WTC11 (cell line): ENCODE measurements at regions not wholly inside any gene's neighbourhood (a gene's known extent, or its start where the extent isn't known, plus 50 kb on each side); places are given as distances from the start of the nearest gene placed in this dataset.

Experiments
- ATAC-seq: fragments of 200-7000 bp; cut with Tn5 transposase; 2 replicates; pipeline ENCODE4 v1.10.0; 2021; ENCODE audit warnings: mild to moderate bottlenecking, moderate library complexity
- CTCF ChIA-PET: fragments of 300-600 bp; sonication (Branson Sonifier 250); formaldehyde crosslinking; loops from one replicate; lab custom pipeline; 2021; ENCODE audit warnings: antibody characterized with exemption; lab: Charles Lee
- POLR2A ChIA-PET: fragments of 350-600 bp; sonication (Branson Sonifier 250); formaldehyde crosslinking; loops from one replicate; lab custom pipeline; 2021; ENCODE audit warnings: antibody characterized with exemption; lab: Charles Lee
- DNase-seq: peaks from one replicate; pipeline ENCODE4 v3.0.0; 2021; ENCODE audit warnings: low spot score
- H3K27ac Mint-ChIP-seq: 2 replicates; pipeline ENCODE4 v1.8.0; 2021; ENCODE audit warnings: mixed read lengths
- H3K27me3 Mint-ChIP-seq: 2 replicates; pipeline ENCODE4 v1.8.0; 2021; ENCODE audit warnings: low read depth, mild to moderate bottlenecking, moderate library complexity, mixed read lengths
- H3K36me3 Mint-ChIP-seq: 2 replicates; pipeline ENCODE4 v1.8.0; 2021; ENCODE audit warnings: mixed read lengths
- H3K4me1 Mint-ChIP-seq: 2 replicates; pipeline ENCODE4 v1.8.0; 2022; ENCODE audit warnings: mixed read lengths
- H3K4me3 Mint-ChIP-seq: 2 replicates; pipeline ENCODE4 v1.8.0; 2021; ENCODE audit warnings: mild to moderate bottlenecking, moderate library complexity, mixed read lengths
- H3K9me3 Mint-ChIP-seq: 2 replicates; pipeline ENCODE4 v1.8.0; 2021; ENCODE audit warnings: mixed read lengths
- ARID4B ChIP-seq: sonication (generic); formaldehyde crosslinking; IDR thresholded peaks from 2 replicates; pipeline ENCODE4 v1.8.0; 2023; ENCODE audit warnings: missing genetic modification reagents, mild to moderate bottlenecking, borderline replicate concordance
- ATF2 ChIP-seq: sonication (generic); formaldehyde crosslinking; IDR thresholded peaks from 2 replicates; pipeline ENCODE4 v1.8.1; 2022; ENCODE audit warnings: low read depth, missing genetic modification reagents, borderline replicate concordance
- CBFB ChIP-seq: sonication (generic); formaldehyde crosslinking; IDR thresholded peaks from 2 replicates; pipeline ENCODE4 v1.8.1; 2022; ENCODE audit warnings: mild to moderate bottlenecking, low read depth, missing genetic modification reagents
- ESRRA ChIP-seq: sonication (generic); formaldehyde crosslinking; IDR thresholded peaks from 2 replicates; pipeline ENCODE4 v1.8.1; 2022; ENCODE audit warnings: mild to moderate bottlenecking, missing genetic modification reagents, borderline replicate concordance
- FOXP4 ChIP-seq: sonication (generic); formaldehyde crosslinking; IDR thresholded peaks from 2 replicates; pipeline ENCODE4 v1.8.0; 2022; ENCODE audit warnings: mild to moderate bottlenecking, missing genetic modification reagents
- GRHL2 ChIP-seq: fragments of 250-450 bp; sonication (Bioruptor Pico); IDR thresholded peaks from 2 replicates; pipeline ENCODE4 v1.8.0; 2022; ENCODE audit warnings: mild to moderate bottlenecking, moderate library complexity; ENCODE audit not compliant: insufficient replicate concordance, severe bottlenecking
- IRF2 ChIP-seq: sonication (generic); formaldehyde crosslinking; IDR thresholded peaks from 2 replicates; pipeline ENCODE4 v1.8.0; 2022; ENCODE audit warnings: low read depth, missing genetic modification reagents, borderline replicate concordance
- MXD4 ChIP-seq: fragments of 250-450 bp; sonication (Bioruptor Pico); IDR thresholded peaks from 2 replicates; pipeline ENCODE4 v1.8.0; 2021; ENCODE audit warnings: mild to moderate bottlenecking, moderate library complexity, borderline replicate concordance
- NFYB ChIP-seq: sonication (generic); formaldehyde crosslinking; conservative IDR thresholded peaks from 2 replicates; pipeline ENCODE4 v1.8.0; 2022; ENCODE audit warnings: low read depth, missing genetic modification reagents
- NR1H2 ChIP-seq: sonication (generic); formaldehyde crosslinking; IDR thresholded peaks from 2 replicates; pipeline ENCODE4 v1.9.0; 2021; ENCODE audit warnings: mild to moderate bottlenecking, moderate library complexity, missing genetic modification reagents
- RORB ChIP-seq: fragments of 250-450 bp; sonication (Bioruptor Pico); IDR thresholded peaks from 2 replicates; pipeline ENCODE4 v1.9.0; 2021; ENCODE audit warnings: mild to moderate bottlenecking
- SOX15 ChIP-seq: fragments of 250-450 bp; sonication (Bioruptor Pico); IDR thresholded peaks from 2 replicates; pipeline ENCODE4 v1.9.0; 2021; ENCODE audit warnings: mild to moderate bottlenecking
- ZNF423 ChIP-seq: fragments of 250-450 bp; sonication (Bioruptor Pico); IDR thresholded peaks from 2 replicates; pipeline ENCODE4 v2.1.2; 2022; ENCODE audit warnings: mild to moderate bottlenecking, moderate library complexity
- ZNF671 ChIP-seq: fragments of 250-450 bp; sonication (Bioruptor Pico); IDR thresholded peaks from 2 replicates; pipeline ENCODE4 v1.8.0; 2021; ENCODE audit warnings: mild to moderate bottlenecking
- TF ChIP-seq, protein P1 (sequence below): sonication (generic); formaldehyde crosslinking; IDR thresholded peaks from 2 replicates; pipeline ENCODE4 v1.8.1; 2023; ENCODE audit warnings: mild to moderate bottlenecking, missing genetic modification reagents
- TF ChIP-seq, protein P2 (sequence below): fragments of 250-450 bp; sonication (Bioruptor Pico); IDR thresholded peaks from 2 replicates; pipeline ENCODE4 v1.9.0; 2021; ENCODE audit warnings: mild to moderate bottlenecking
- TF ChIP-seq, protein P3 (sequence below): sonication (generic); formaldehyde crosslinking; IDR thresholded peaks from 2 replicates; pipeline ENCODE4 v1.8.0; 2022; ENCODE audit warnings: missing genetic modification reagents
- TF ChIP-seq, protein P4 (sequence below): sonication (generic); formaldehyde crosslinking; IDR thresholded peaks from 2 replicates; pipeline ENCODE4 v1.8.1; 2023; ENCODE audit warnings: mild to moderate bottlenecking, missing genetic modification reagents, moderate library complexity

- TF ChIP-seq ARID4B (CRISPR knock-in tag) (no peak), ZNF671 (no peak), MXD4 (no peak), SOX15 (no peak), CBFB (no peak), RORB (CRISPR knock-in tag) (no peak), ZNF423 (CRISPR knock-in tag) (no peak), IRF2 (CRISPR knock-in tag) (no peak), GRHL2 (CRISPR knock-in tag) (no peak), FOXP4 (CRISPR knock-in tag) (no peak)
- TF ChIP-seq, protein P1, sequence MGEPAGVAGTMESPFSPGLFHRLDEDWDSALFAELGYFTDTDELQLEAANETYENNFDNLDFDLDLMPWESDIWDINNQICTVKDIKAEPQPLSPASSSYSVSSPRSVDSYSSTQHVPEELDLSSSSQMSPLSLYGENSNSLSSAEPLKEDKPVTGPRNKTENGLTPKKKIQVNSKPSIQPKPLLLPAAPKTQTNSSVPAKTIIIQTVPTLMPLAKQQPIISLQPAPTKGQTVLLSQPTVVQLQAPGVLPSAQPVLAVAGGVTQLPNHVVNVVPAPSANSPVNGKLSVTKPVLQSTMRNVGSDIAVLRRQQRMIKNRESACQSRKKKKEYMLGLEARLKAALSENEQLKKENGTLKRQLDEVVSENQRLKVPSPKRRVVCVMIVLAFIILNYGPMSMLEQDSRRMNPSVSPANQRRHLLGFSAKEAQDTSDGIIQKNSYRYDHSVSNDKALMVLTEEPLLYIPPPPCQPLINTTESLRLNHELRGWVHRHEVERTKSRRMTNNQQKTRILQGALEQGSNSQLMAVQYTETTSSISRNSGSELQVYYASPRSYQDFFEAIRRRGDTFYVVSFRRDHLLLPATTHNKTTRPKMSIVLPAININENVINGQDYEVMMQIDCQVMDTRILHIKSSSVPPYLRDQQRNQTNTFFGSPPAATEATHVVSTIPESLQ = no peak
- TF ChIP-seq, protein P2, sequence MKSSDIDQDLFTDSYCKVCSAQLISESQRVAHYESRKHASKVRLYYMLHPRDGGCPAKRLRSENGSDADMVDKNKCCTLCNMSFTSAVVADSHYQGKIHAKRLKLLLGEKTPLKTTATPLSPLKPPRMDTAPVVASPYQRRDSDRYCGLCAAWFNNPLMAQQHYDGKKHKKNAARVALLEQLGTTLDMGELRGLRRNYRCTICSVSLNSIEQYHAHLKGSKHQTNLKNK (CRISPR knock-in tag) = no peak
- TF ChIP-seq, protein P3, sequence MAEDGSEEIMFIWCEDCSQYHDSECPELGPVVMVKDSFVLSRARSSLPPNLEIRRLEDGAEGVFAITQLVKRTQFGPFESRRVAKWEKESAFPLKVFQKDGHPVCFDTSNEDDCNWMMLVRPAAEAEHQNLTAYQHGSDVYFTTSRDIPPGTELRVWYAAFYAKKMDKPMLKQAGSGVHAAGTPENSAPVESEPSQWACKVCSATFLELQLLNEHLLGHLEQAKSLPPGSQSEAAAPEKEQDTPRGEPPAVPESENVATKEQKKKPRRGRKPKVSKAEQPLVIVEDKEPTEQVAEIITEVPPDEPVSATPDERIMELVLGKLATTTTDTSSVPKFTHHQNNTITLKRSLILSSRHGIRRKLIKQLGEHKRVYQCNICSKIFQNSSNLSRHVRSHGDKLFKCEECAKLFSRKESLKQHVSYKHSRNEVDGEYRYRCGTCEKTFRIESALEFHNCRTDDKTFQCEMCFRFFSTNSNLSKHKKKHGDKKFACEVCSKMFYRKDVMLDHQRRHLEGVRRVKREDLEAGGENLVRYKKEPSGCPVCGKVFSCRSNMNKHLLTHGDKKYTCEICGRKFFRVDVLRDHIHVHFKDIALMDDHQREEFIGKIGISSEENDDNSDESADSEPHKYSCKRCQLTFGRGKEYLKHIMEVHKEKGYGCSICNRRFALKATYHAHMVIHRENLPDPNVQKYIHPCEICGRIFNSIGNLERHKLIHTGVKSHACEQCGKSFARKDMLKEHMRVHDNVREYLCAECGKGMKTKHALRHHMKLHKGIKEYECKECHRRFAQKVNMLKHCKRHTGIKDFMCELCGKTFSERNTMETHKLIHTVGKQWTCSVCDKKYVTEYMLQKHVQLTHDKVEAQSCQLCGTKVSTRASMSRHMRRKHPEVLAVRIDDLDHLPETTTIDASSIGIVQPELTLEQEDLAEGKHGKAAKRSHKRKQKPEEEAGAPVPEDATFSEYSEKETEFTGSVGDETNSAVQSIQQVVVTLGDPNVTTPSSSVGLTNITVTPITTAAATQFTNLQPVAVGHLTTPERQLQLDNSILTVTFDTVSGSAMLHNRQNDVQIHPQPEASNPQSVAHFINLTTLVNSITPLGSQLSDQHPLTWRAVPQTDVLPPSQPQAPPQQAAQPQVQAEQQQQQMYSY (CRISPR knock-in tag) = no peak
- TF ChIP-seq, all 79 proteins: peak for 0
Measured at GRCh38 chr5:135645336-135646180, 66.8 kb upstream of the CXCL14 start (continued).

- ATAC-seq (no peak), DNase-seq (no peak)
- Mint-ChIP-seq H3K4me1 (no peaks in the 10 kb centered on the region), H3K4me3 (no peak overlapping the region), H3K27ac (no peak overlapping the region), H3K27me3 (peaks cover 3% of the 10 kb centered on the region), H3K9me3 (no peaks in the 10 kb centered on the region), H3K36me3 (no peaks in the 10 kb centered on the region)
- POLR2A ChIA-PET = no interaction called here
- CTCF ChIA-PET = interaction anchor here (1.2 kb wide), 1 partner anchor 17 kb away, joined by 3 read pairs; no protein-coding TSS in a partner anchor
- TF ChIP-seq ESRRA (CRISPR knock-in tag) (no peak), NR1H2 (no peak), RORB (CRISPR knock-in tag) (no peak), NFYB (CRISPR knock-in tag) (no peak), ATF2 (CRISPR knock-in tag) (no peak)
- TF ChIP-seq, protein P1 = no peak
- TF ChIP-seq, protein P4, sequence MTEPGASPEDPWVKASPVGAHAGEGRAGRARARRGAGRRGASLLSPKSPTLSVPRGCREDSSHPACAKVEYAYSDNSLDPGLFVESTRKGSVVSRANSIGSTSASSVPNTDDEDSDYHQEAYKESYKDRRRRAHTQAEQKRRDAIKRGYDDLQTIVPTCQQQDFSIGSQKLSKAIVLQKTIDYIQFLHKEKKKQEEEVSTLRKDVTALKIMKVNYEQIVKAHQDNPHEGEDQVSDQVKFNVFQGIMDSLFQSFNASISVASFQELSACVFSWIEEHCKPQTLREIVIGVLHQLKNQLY (CRISPR knock-in tag) = no peak
Measured at GRCh38 chr5:135644816-135645215, 66.0 kb upstream of the CXCL14 start.
